RPMI8226 (cell line): ENCODE measurements at regions not wholly inside any gene's neighbourhood (a gene's known extent, or its start where the extent isn't known, plus 50 kb on each side); places are given as distances from the start of the nearest gene placed in this dataset.
A peak's percentile ranks its signal among the peaks of the same experiment; 100 is the strongest.
"Not testable (repeated sequence)": the region's sequence is repeated elsewhere in the genome, so short reads cannot be mapped to it uniquely, and the experiment has no call there.

ENCODE experiments used
- DNase-seq: peaks from one replicate; pipeline ENCODE4 v3.0.0-alpha.2; 2015

DNA sequence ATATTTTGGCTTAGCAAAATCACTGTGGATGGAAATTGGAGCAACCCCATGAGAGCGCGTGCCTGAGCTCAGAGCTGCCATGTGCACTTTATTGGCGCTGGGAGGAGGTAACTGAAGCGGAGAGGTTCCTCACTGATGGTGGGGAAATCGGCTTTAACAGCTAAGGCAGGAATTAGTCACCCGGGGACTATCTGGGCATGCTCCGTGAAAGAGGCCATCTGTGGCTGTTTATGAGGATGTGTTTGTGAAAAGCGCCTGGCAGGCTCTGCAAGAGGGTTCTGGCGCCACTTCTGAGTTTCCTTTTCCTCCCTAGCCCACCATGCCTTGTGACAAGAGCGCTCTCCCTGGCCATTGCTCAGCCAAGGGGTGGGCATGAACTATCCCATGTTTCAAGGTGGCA is 815.6 kb downstream of the UQCRFS1 start:
- DNase-seq: no peak

DNA sequence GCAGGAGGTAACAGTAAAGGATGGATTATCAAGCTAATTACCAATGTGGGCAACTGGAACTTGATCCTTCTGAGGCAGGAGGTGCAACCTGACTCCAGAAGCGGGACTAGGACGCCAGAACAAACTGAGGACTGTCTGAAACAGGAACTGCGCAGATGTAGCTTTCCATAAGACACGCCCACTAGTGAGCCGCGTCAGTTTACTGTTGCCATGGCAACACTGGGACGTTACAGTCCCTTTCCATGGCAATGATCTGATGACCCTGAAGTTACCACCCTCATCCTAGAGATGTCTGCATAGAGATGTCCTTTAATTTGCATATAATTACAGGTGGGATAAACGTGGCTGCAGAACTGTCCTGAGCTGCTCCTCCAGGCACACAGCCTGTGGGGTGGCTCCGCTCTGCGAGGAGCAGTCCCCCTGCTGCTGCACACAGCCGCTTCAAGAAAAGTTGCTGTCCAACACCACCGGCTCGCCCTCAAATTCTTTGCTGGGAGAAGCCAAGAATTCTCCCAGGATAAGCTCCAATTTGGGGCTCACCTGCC is 816.6 kb downstream of the UQCRFS1 start:
- no peak for DNase-seq

DNA sequence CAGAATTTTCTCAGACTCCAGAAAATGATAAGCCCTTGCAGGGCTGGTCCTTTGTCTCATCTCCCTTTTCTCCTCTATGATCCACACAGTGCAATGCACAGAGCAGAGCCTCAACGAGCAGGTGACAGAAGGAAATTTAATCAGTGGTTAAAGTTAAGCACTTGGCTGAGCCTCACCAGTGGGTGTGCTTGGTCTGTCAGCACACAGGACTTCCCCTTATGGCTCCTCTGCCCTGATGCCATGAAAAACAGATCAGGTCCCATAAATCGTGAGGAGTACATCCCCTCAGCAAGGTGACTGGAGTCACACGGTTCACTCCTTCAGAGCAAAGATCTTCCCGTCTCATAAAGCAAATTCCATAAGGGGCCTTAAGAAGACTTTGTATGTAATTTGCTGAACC is 818.2 kb downstream of the UQCRFS1 start:
- DNase-seq: peak; percentile 37

DNA sequence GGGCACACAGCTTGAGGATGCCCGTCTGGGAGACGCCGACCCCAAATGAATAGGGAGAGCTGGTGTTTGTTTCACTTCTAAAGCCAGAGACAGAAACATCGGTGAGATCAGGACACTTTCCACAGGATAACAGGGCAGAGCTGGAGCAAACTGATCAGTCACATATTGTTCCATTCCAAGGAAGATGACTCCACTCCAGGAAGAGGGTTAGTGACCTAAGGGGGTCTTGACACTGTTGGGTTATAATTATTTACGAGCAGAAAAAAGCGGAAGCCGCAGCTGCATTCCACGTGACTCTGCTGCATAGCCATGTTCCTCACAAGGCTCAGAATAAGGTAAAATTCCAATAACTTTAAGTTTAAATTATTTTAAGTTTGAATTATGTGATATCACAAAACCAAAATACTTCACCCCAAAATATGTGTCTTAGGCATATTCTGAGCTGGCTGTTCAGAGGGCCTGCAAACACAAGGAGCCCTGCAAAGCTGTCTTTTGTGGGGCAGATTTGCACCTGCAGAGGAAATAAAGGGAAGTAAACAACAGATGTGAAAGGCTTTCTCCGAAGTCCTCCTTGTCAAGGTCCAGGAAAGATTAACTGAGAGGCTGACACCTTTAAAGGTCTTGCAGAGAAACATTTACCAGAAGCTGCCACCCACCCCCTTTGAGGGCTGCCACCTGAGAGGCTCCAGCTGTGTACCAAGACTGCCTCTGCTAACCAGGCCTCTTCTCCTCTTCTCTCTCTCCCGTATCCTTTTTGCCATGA is 819.2 kb downstream of the UQCRFS1 start:
- DNase-seq: peak; percentile 69

DNA sequence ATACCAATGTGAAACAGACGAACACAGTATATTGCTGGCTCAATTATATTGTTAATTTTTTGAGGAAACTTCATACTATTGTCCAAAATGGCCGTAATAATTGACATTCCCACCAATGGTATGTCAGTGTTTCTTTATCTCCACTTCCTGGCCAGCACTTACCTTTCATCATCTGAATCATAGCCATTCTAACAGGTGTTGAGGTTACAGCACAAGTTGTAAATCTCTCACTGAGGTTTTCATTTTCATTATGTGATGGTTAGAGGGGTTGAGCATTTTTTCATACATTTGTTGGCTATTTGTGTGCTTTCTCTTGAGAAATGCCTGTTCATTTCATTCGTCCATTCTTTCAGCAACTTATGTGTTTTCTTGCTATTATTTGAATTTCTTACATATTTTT is 824.0 kb downstream of the UQCRFS1 start:
- no peak for DNase-seq

DNA sequence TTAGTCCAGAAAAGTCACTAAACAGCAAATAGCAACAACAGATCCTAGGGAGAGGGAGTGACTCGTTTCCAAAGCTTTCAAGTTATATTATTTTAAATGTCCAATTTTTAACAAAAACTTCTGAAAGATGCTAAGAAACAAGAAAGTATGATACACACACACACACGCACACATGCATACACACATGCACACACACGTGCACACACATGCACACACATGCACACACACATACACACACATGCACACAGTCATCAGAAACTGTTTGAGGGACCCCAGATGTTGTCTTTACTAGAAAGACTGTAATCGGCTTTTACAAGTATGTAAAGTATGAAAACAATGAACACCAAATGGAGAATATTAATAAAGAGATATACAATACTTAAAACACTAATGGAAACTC is 825.4 kb downstream of the UQCRFS1 start:
- no peak for DNase-seq

DNA sequence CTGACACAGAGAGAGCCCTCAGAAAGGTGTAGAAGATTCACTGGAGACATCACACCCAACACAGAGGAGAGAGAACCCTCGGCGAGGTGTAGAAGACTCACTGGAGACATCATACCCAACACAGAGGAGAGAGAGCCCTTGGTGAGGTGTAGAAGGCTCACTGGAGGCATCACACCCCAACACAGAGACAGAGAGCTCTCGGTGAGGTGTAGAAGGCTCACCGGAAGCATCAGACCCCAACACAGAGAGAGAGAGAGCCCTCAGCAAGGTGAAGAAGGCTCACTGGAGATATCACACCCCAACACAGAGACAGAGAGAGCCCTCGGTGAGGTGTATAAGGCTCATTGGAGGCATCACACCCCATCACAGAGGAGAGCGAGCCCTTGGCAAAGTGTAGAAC is 826.5 kb downstream of the UQCRFS1 start:
- DNase-seq: no peak

DNA sequence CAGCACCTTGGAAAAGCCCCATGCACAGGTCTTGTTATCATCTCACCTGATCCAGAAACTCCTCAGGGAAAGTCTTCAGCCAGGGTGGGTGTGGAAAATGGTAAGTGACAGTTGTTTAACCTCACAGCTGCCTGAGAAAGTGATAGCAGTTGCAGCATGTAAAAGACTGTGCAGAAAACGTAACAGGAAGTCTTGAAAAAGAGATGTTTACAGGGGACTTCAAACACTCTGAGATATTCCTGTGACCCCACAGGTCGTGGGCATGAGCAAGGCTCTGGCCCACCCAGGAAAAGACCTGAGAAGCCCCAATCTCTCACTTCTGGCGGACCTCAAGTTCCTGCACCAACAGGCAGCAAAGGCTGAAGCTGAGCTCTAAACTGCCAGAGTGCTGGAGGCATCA is 826.9 kb downstream of the UQCRFS1 start:
- no peak for DNase-seq

DNA sequence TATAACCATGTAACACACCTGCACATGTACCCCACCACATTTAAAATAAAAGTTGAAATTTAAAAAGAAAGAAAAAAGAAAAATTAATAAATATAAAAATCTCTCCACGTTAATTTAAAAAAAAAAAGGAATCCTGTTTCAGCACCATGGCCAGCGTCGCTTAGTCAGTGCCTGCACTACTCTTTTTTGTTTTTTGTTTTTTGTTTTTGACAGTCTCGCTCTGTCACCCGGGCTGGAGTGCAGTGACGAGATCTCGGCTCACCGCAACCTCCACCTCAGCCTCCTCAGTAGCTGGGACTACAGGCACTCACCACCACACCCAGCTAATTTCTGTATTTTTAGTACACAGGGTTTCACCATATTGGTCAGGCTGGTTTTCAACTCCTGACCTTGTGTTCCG is 835.9 kb downstream of the UQCRFS1 start:
- peak; percentile 19 for DNase-seq

DNA sequence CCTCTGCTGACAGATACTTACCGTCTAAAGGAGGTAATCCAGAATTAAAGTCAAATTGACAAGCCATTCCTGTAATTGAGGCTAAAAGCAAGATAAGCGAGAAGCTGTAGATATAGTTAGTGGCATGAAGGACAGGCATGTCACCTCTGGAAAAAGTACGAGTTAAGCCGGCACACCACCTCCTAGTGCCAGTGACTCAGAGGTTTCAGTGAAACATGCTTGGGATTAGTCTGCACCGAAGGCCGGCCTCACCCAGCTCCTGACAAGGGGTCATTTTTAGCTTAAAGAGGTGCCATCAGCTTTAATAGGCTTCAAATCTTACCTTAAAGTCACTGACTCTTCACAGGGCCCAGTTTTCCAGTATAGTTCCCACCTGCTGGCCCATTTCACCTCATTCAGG is 838.0 kb downstream of the UQCRFS1 start:
- no peak for DNase-seq

DNA sequence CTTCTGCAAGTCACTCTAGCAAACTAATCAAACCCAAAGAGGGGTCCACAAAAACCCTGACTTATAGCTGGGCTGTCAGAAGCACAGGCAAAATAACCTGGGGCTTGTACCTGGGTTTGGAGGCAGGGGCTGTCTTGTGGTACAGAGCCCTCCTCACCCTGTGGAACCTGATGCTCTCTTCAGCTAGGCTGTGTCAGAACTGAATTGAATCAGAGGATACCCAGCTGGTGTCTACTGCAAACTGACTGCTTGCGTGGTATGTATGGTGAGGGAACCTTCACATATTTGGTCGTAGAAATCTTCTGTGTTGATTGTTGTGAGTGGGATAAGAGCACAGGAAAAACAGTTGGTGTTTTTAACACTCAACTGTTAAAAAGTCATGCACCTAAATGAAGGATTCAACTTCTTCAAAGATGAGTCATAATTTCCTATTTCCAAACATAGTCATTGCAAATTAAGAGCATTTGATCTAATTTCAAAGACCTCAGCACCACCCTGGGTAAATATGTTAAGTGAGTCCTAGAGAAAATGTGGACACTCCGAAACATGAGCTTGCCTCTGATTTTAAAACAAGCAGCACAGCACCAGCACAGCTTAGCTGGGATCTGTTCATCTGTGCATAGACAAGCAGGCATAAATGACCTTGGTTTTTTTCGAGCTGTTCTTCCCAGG is 840.2 kb downstream of the UQCRFS1 start:
- DNase-seq: no peak

DNA sequence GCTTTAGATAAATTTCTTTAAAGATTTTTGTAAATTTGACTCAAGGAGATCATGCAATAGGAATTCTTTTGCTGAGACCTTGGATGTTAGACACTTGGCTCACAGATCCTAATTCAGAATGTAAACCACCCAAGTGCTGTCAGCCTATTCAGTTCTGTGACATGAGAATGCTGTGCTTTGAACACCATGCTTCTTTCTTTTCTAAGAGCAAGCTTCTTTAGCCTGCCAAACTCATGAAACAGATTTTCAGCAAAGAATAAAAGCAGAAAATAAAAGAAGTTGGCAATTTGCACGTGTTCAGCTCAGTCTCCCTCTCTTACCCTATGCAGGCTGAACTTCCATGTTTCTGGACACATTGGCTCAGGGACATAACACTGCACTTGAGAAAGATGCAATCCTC is 845.8 kb downstream of the UQCRFS1 start:
- DNase-seq: no peak

DNA sequence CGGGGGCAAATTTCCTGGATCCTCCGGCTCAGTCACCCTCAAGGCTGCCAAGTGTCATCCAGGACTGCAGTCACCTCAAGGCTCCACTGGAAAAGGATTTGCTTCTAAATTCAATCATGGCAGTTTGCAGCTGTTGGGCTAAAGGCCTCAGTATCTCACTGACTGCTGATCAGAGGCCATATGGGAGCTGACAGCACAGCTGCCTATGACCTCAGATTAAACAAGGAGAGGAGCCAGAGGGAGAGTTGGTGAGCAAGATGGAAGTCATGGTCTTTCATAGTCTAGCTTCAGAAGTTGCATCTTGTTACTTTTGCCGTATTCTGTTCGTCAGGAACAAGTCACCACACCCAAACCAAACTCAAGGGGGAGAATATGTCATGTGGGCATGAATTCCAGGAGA is 849.7 kb downstream of the UQCRFS1 start:
- DNase-seq: no peak

DNA sequence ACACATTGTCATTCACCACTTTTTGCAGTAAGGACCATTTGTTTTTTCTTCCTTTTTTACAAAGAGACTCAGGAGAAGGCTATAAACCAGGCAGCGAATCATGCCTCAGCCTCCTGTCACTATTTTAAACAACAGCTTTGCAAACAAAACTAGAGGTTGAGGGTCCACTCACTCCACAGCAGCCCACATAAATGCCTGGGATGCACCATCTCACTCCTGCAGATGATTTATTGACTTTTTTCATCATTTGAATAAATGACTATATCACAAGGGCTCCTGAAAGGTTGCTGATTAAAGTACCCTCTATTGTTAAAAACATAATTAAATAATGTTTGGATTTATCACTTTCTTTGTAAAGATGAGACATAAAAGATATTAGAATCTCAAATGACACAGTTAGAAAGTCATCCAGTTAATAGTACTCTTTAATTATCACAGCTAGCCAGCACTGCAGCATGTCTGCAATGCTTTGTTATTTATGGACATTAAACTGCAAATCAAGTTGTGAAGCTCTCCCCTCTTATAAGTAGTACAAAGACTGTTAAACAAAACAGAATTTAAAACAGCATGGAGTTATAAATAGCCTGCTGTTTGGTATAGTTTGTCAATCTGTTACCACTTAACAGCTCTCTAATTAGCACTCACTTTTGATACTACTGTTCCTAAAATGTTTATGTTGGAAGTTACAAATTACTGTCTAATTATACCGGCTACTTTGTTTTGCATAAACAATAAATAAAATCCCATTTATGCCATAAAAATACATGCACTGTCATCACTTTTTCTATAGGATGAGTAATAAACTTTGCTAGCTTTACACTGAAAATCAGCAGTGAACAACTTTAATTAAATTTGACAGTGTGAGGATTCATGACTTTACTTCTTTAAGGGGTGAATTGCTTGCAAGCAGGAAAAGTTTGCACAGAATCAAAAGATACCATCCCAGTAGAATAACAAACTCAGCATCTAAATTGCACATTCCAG is 853.2 kb downstream of the UQCRFS1 start:
- DNase-seq: no peak

DNA sequence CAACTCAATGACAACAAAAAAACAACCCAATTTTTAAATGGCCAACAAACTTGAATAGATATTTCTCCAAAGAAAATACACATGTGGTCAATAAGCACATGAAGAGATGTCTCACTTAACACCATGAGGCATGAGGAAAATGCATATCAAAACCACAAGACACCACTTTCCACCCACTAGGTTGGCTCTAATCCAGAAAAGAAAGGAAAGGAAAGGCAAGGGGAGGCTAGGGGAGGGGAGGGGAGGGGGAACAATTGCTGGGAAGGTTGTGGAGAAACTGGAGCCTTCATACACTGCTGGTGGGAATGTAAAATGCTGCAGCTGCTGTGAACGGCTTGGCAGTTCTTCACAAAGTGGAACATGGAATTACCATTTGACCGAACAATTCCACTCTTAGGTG is 854.3 kb downstream of the UQCRFS1 start:
- no peak for DNase-seq

DNA sequence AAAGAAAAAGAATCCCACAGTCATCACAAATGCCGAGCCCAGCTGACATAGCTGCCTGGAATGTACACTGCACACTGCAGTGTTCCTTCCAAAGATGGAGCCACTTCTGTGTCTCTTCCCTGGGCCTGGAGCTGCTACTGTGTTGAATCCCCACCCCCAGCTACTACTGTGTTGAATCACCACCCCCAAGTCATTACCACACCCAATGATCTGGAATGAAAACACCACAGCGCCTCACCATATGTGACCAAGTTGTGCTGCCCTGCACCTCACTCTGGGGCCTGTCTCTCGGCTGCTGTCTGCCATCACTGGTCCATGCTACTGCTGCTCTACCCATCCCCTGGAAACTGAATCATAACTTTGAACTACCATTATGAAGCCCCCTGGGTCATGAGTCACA is 861.2 kb downstream of the UQCRFS1 start:
- DNase-seq: no peak

DNA sequence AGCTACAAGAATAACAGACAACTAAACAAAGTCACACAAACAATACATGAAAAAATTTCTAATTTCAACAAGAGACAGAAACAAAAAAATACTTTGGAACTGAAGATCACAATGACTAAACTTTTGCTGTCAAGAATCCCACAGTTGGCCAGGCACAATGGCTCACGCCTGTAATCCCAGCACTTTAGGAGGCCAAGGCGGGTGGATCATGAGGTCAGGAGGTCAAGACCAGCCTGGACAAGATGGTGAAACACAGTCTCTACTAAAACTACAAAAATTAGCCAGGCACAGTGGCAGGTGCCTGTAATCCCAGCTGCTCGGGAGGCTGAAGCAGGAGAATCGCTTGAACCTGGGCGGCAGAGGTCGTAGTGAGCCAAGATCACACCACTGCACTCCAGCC is 861.6 kb downstream of the UQCRFS1 start:
- not testable (repeated sequence) for DNase-seq

DNA sequence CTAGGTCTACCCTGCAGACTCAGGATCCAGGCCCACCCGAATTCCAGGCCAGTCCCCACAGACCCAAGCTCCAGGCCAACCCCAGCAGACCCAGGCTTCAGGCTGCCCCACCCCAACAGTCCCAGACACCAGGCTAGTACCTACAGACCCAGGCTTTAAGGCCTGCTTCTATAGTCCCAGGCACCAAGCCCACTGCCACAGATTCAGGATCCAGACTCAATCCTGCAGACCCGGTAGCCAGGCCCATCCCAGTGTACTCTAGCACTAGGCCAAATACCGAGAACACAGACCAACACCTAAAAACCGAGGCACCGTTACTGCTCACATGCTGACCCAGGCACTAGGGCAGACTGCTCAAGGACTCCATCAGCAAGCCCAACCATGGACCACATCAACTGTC is 862.3 kb downstream of the UQCRFS1 start:
- no peak for DNase-seq

DNA sequence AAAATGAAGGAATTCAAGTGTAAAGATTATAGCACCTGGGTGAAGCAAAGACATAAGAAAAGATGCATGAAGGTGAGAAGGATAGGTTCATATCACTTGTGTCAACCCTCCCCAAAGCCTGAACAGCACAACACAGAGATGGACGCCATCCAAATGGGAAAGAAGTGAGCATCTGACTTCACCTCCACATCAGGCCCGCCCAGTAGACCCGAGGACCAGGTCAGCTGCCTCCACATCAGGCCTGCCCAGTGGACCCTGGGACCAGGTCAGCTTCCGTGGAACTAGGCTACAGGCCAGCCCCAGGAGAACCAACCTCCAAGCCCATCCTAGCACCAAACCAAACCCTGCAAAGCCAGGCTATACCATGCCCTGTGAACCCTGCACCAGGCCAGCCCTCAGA is 862.9 kb downstream of the UQCRFS1 start:
- no peak for DNase-seq

DNA sequence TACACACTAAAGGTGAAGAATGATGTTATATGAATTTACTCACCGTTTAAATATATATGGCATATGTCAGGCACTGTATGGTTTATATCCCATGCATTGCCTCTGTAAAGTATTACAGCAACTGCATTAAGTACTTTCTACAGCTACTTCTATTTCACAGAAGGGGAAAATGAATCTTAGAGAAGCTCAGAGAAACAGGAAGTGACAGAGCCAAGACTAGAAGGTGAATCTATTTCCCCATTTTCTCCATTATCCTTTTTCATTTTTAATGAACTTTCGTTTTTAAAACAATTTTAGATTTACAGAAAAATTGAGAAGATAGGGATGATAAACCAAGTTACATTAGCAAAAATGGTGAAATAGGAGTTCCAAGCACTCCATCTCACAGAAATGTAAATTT is 863.3 kb downstream of the UQCRFS1 start:
- DNase-seq: no peak

DNA sequence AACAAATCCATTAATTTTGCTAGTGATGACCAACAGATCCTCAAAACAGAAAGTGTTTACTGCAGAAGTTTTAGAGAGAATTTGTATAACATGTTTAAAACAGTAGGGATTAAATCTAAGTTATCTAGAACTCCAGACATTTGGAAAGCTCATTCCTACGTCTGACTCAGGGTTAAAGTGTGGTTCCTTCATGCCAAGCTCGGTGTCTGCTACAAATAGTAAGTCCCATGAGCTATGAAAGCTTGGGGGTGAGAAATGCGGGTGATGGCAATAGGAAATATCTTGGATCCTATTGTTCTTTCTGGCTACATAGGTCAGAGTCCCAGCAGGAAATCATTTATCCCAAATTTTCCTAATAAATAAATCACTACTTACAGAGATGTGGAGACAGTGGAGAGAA is 867.1 kb downstream of the UQCRFS1 start:
- no peak for DNase-seq

DNA sequence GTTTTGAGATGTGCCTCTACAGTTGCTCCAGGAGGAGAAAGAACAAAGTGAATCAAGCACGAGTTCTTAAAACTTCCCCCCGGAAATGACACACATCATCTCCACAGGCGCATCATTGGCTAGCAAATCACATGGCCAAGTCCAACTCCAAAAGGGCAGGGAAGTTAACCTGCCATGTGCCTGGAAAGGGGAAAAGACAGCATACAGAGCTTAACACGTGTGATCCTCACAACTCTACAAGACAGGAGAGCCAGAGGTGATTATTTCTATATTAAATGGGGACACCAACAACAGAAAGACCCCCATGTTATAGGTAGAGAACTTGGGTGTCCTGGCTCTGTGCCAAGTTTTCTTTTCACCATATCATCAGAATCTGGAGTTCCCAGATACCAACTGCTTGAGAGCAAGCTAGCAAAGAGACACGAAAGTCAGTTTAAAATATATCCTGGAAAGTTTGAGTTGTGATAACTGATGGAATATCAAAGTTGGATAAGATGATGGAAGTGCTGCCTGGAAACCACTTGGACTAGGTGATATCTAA is 871.1 kb downstream of the UQCRFS1 start:
- no peak for DNase-seq

DNA sequence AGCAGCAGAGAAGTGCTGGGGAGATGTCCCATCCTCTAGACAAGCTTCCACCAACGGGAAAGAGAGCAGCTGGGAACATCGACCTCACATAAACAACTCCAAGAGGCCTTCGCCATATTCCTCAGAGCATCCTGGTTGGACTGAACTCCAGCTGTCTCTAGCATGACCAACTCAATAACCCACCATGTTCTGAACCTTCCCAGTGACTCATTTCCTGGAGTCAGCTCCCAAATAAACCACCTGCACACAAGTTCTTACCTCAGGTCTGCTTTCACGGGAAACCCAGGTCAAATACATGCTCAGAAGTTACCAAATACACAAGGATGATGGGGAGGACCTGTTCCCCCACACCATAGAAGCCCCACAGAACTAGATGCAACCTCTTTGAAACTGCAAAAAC is 878.5 kb downstream of the UQCRFS1 start:
- no peak for DNase-seq
